K562 (cell line): ENCODE measurements at regions not wholly inside any gene's neighbourhood (a gene's known extent, or its start where the extent isn't known, plus 50 kb on each side); places are given as distances from the start of the nearest gene placed in this dataset.

Experiments used
- ATAC-seq: fragments of 200-7000 bp; cut with Tn5 transposase; 3 replicates; pipeline ENCODE4 v1.9.1; 2020; ENCODE audit warnings: moderate library complexity
- BruUV-seq: library from RNA; stranded (reverse); fragments of 400-500 nt; replicated peaks from 2 replicates; lab custom pipeline; 2021; lab: Mats Ljungman, UMichigan
- CTCF ChIA-PET: fragments of 300-600 bp; formaldehyde crosslinking; extraction: SDS; loops from one replicate; lab custom pipeline; 2021; ENCODE audit warnings: low intra/inter-chr PET ratio; lab: Yijun Ruan, JAX
- POLR2A ChIA-PET: fragments of 300-600, 350-650 bp; sonication (Branson Sonifier 250); formaldehyde crosslinking; extraction: SDS; loops from one replicate; lab custom pipeline; 2021; ENCODE audit warnings: antibody characterized with exemption, inconsistent platforms; lab: Yijun Ruan, JAX
- DNase-seq, 4 experiments: peaks; one replicate each; pipeline versions ENCODE4 v3.0.0 to v3.0.0-alpha.2; 2011 to 2018; ENCODE audit warnings: low spot score in 3 of 4, mixed read lengths in 3 of 4; ENCODE audit errors: extremely low read depth in 1 of 4
- FAIRE-seq: peaks from 2 replicates; lab custom pipeline; 2011; peaks lifted over from hg19 to GRCh38; lab: Jason Lieb, UNC
- H2AFZ ChIP-seq: 2 replicates; pipeline ENCODE4 v1.6.0; 2011; ENCODE audit warnings: low read depth, low read length, control low read depth, inconsistent platforms
- H3K27ac ChIP-seq: fragments of 200-600 bp; 3 replicates; pipeline ENCODE4 v1.8.0; 2011; ENCODE audit warnings: low read depth, mild to moderate bottlenecking, control low read depth, inconsistent platforms, low read length, moderate library complexity, mixed read lengths; ENCODE audit errors: extremely low read depth
- H3K27me3 ChIP-seq, 2 experiments: fragments of 300-600 bp in 1 of 2; 2 replicates in 1 of 2; 3 replicates in 1 of 2; pipeline versions ENCODE4 v1.6.0 to v1.8.0; 2011; ENCODE audit warnings: inconsistent platforms in 2 of 2, low read length in 2 of 2, mild to moderate bottlenecking in 1 of 2, mixed read lengths in 1 of 2, moderate library complexity in 1 of 2; ENCODE audit not compliant: control insufficient read depth in 2 of 2, insufficient read depth in 2 of 2
- H3K36me3 ChIP-seq: fragments of 300-600 bp; 3 replicates; pipeline ENCODE4 v1.8.0; 2011; ENCODE audit warnings: mild to moderate bottlenecking, low read length, inconsistent platforms; ENCODE audit not compliant: control insufficient read depth, insufficient read depth
- H3K4me1 ChIP-seq, 2 experiments: fragments of 200-600 bp in 1 of 2; replicated peaks in 1 of 2; 2 replicates in 1 of 2; 3 replicates in 1 of 2; pipeline versions ENCODE4 v1.5.1 to v1.8.0; 2011; ENCODE audit warnings: inconsistent platforms in 2 of 2, low read length in 2 of 2, mild to moderate bottlenecking in 1 of 2, mixed read lengths in 1 of 2, moderate library complexity in 1 of 2; ENCODE audit not compliant: control insufficient read depth in 2 of 2, insufficient read depth in 2 of 2
- H3K4me2 ChIP-seq: 2 replicates; pipeline ENCODE4 v1.6.1; 2011; ENCODE audit warnings: low read length, control low read depth, inconsistent platforms, mixed read lengths; ENCODE audit not compliant: insufficient read depth
- H3K4me3 ChIP-seq: fragments of 200-600 bp; sonication (generic), shearing (Covaris generic); 2 replicates; pipeline ENCODE4 v1.5.1; 2016; ENCODE audit warnings: control low read depth, inconsistent platforms
- H3K79me2 ChIP-seq: fragments of 200-600 bp; 3 replicates; pipeline ENCODE4 v1.8.0; 2011; ENCODE audit warnings: low read length, inconsistent platforms; ENCODE audit not compliant: control insufficient read depth, insufficient read depth
- H3K9ac ChIP-seq, 2 experiments: 2 replicates each; pipeline versions ENCODE4 v1.6.0 to v1.6.1; 2011; ENCODE audit warnings: low read depth in 2 of 2, low read length in 2 of 2, control low read depth in 1 of 2, inconsistent platforms in 1 of 2, mild to moderate bottlenecking in 1 of 2, mixed read lengths in 1 of 2; ENCODE audit not compliant: insufficient read depth in 1 of 2
- H3K9me1 ChIP-seq: one replicate; pipeline ENCODE4 v1.6.0; 2011; ENCODE audit warnings: inconsistent platforms, mild to moderate bottlenecking, low read length, moderate library complexity; ENCODE audit not compliant: control insufficient read depth, insufficient read depth
- H3K9me3 ChIP-seq: replicated peaks from 2 replicates; pipeline ENCODE4 v1.5.1; 2011; ENCODE audit warnings: low read depth, low read length, inconsistent platforms; ENCODE audit not compliant: control insufficient read depth, insufficient read depth
- H4K20me1 ChIP-seq: replicated peaks from 2 replicates; pipeline ENCODE4 v1.6.1; 2011; ENCODE audit warnings: low read length, inconsistent platforms, mixed read lengths; ENCODE audit not compliant: control insufficient read depth, insufficient read depth
- KLF16 ChIP-seq: IDR thresholded peaks from 2 replicates; pipeline ENCODE4 v1.6.1; 2016; ENCODE audit warnings: antibody characterized with exemption
- MAZ ChIP-seq, 2 experiments: fragments of 450-650 bp in 1 of 2; sonication (generic) in 1 of 2; formaldehyde crosslinking; IDR thresholded peaks in 1 of 2; conservative IDR thresholded peaks in 1 of 2; 2 replicates each; pipeline versions ENCODE4 v1.4.0 to v1.5.0; 2020; ENCODE audit warnings: mild to moderate bottlenecking in 1 of 2, missing genetic modification reagents in 1 of 2
- MYBL2 ChIP-seq, 2 experiments: fragments of 450-650 bp in 1 of 2; sonication (generic) in 1 of 2; formaldehyde crosslinking in 1 of 2; IDR thresholded peaks; 2 replicates each; pipeline versions ENCODE4 v1.6.1 to v1.8.1; 2017 to 2022; ENCODE audit warnings: borderline replicate concordance in 1 of 2, inconsistent platforms in 1 of 2, low read depth in 1 of 2, mild to moderate bottlenecking in 1 of 2, missing genetic modification reagents in 1 of 2, moderate library complexity in 1 of 2
- NUFIP1 ChIP-seq: fragments of 450-650 bp; IDR thresholded peaks from 2 replicates; pipeline ENCODE4 v1.6.1; 2018; ENCODE audit not compliant: partially characterized antibody
- SLC30A9 ChIP-seq: fragments of 250-450 bp; sonication (Bioruptor Pico); IDR thresholded peaks from 2 replicates; pipeline ENCODE4 v1.8.0; 2022; ENCODE audit warnings: mild to moderate bottlenecking, moderate library complexity
- SMAD2 ChIP-seq: fragments of 150-350 bp; IDR thresholded peaks from 2 replicates; pipeline ENCODE4 v1.6.1; 2014; ENCODE audit warnings: low read depth, mild to moderate bottlenecking, low read length
- ZBTB33 ChIP-seq: sonication (generic); formaldehyde crosslinking; IDR thresholded peaks from 2 replicates; pipeline ENCODE4 v1.8.1; 2023; ENCODE audit warnings: mild to moderate bottlenecking, missing genetic modification reagents
- ZKSCAN1 ChIP-seq: fragments of 150-350 bp; IDR thresholded peaks from 2 replicates; pipeline ENCODE4 v1.6.1; 2016; ENCODE audit warnings: low read depth, low read length
- ZMIZ1 ChIP-seq, 2 experiments: fragments of 150-350 bp in 1 of 2; IDR thresholded peaks; 2 replicates each; pipeline ENCODE4 v1.6.1; 2012 to 2016; ENCODE audit warnings: low read depth in 2 of 2, low read length in 2 of 2, mild to moderate bottlenecking in 1 of 2, moderate library complexity in 1 of 2
- ZNF717 ChIP-seq: fragments of 250-450 bp; sonication (Bioruptor Pico); IDR thresholded peaks from 2 replicates; pipeline ENCODE4 v1.5.0; 2021
- WGBS: fragments of 100-300 bp; shearing (Covaris generic); methylation state at CpG from one replicate; pipeline ENCODE4 v1.1.6; 2016; ENCODE audit warnings: low coverage, mixed read lengths; ENCODE audit not compliant: insufficient coverage; ENCODE audit errors: missing lambda C conversion rate; 5-methylcytosine and 5-hydroxymethylcytosine counted together
- in situ Hi-C: fragments of 300-500 bp; cut with MboI; formaldehyde crosslinking; loops from 4 replicates; pipeline ENCODE4 v1.15.0; 2018; ENCODE audit warnings: inconsistent platforms, mixed read lengths
- intact Hi-C: fragments of 100-400 bp; cut with micrococcal nuclease; formaldehyde crosslinking; loops from 2 replicates; pipeline ENCODE4 v1.14.2; 2022
- TF ChIP-seq, protein P1 (sequence below): conservative IDR thresholded peaks from 2 replicates; pipeline ENCODE4 v1.6.1; 2011; ENCODE audit warnings: low read depth, mild to moderate bottlenecking, low read length; ENCODE audit not compliant: control insufficient read depth
- TF ChIP-seq, protein P2 (sequence below): IDR thresholded peaks from 2 replicates; pipeline ENCODE4 v1.6.1; 2011; ENCODE audit not compliant: insufficient read length; ENCODE audit errors: extremely low read depth

- H3K4me1 ChIP-seq: no peaks in the 10 kb centered on the region
- no peaks in the 10 kb centered on the region for H3K79me2 ChIP-seq
- H2AFZ ChIP-seq: no peak overlapping the region
- in situ Hi-C loops (no loop called here), intact Hi-C loops (no loop called here)
- WGBS: 2% methylated on average over 14 of the region's 14 CpGs
- DNase-seq (no peak), FAIRE-seq (no peak), ATAC-seq (no peak)
- no TSS peak for BruUV-seq
- no peak overlapping the region for H3K9ac ChIP-seq
- H4K20me1 ChIP-seq: no peaks in the 10 kb centered on the region
- no peaks in the 10 kb centered on the region for H3K36me3 ChIP-seq
- H3K27ac ChIP-seq: no peak overlapping the region
- H3K4me3 ChIP-seq: no peak overlapping the region
- H3K9me3 ChIP-seq: no peaks in the 10 kb centered on the region
- no peak overlapping the region for H3K4me2 ChIP-seq
- POLR2A ChIA-PET: no interaction called here
- no peaks in the 10 kb centered on the region for H3K27me3 ChIP-seq
- H3K9me1 ChIP-seq: no peaks in the 10 kb centered on the region
- CTCF ChIA-PET: no interaction called here
- no peak for TF ChIP-seq ZNF717 (CRISPR knock-in tag)
- TF ChIP-seq, protein P1, sequence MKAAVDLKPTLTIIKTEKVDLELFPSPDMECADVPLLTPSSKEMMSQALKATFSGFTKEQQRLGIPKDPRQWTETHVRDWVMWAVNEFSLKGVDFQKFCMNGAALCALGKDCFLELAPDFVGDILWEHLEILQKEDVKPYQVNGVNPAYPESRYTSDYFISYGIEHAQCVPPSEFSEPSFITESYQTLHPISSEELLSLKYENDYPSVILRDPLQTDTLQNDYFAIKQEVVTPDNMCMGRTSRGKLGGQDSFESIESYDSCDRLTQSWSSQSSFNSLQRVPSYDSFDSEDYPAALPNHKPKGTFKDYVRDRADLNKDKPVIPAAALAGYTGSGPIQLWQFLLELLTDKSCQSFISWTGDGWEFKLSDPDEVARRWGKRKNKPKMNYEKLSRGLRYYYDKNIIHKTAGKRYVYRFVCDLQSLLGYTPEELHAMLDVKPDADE: no peak
- no peak for TF ChIP-seq ZKSCAN1
- no peak for TF ChIP-seq NUFIP1
- TF ChIP-seq KLF16: no peak
- TF ChIP-seq SMAD2: no peak
- no peak for TF ChIP-seq MYBL2 (IDR thresholded peaks at IDR 0.05; ENCODE audit: low read depth)
- no peak for TF ChIP-seq MYBL2 (CRISPR knock-in tag; IDR thresholded peaks at IDR 0.05; ENCODE audit: borderline replicate concordance)
- TF ChIP-seq, protein P2, sequence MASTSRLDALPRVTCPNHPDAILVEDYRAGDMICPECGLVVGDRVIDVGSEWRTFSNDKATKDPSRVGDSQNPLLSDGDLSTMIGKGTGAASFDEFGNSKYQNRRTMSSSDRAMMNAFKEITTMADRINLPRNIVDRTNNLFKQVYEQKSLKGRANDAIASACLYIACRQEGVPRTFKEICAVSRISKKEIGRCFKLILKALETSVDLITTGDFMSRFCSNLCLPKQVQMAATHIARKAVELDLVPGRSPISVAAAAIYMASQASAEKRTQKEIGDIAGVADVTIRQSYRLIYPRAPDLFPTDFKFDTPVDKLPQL: no peak
- no peak for TF ChIP-seq ZBTB33 (CRISPR knock-in tag)
- no peak for TF ChIP-seq ZMIZ1 (IDR thresholded peaks at IDR 0.05; ENCODE audit: low read depth in 2 of 2, low read length in 2 of 2)
- TF ChIP-seq MAZ (CRISPR knock-in tag; conservative IDR thresholded peaks at IDR 0.05 in 1 of 2, IDR thresholded peaks at IDR 0.05 in 1 of 2): no peak
- no peak for TF ChIP-seq SLC30A9 (CRISPR knock-in tag)
Observed at GRCh38 chr5:4628645-4629385, 511.3 kb upstream of the ADAMTS16 start.
